Endothelial cell of umbilical vein (primary cell): ENCODE measurements at regions not wholly inside any gene's neighbourhood (a gene's known extent, or its start where the extent isn't known, plus 50 kb on each side); places are given as distances from the start of the nearest gene placed in this dataset.

Experiments
- EZH2 ChIP-seq: IDR thresholded peaks from 2 replicates; pipeline ENCODE4 v1.6.1; 2012; ENCODE audit warnings: borderline replicate concordance, low read depth, mild to moderate bottlenecking, moderate library complexity, low read length, inconsistent platforms; ENCODE audit not compliant: severe bottlenecking
- FOS ChIP-seq: IDR thresholded peaks from 2 replicates; pipeline ENCODE4 v1.6.1; 2011; ENCODE audit warnings: mild to moderate bottlenecking, low read length, moderate library complexity, borderline replicate concordance; ENCODE audit not compliant: insufficient read depth
- GATA2 ChIP-seq: IDR thresholded peaks from 2 replicates; pipeline ENCODE4 v1.7.0; 2011; ENCODE audit warnings: low read depth, mild to moderate bottlenecking, moderate library complexity, mixed read lengths, low read length; ENCODE audit not compliant: insufficient read length, insufficient read depth
- JUN ChIP-seq: IDR thresholded peaks from 2 replicates; pipeline ENCODE4 v1.6.1; 2011; ENCODE audit warnings: borderline replicate concordance, low read depth; ENCODE audit not compliant: insufficient read length, insufficient read depth
- MAX ChIP-seq: IDR thresholded peaks from 2 replicates; pipeline ENCODE4 v1.6.1; 2011; ENCODE audit not compliant: insufficient read depth, insufficient read length
- MYC ChIP-seq: IDR thresholded peaks from one replicate; pipeline ENCODE4 v1.6.1; 2011; ENCODE audit warnings: mild to moderate bottlenecking, low read depth, low read length
- POLR2A ChIP-seq: IDR thresholded peaks from 2 replicates; pipeline ENCODE4 v1.6.1; 2012; ENCODE audit warnings: low read depth, mild to moderate bottlenecking, control low read depth, low read length
- POLR2AphosphoS5 ChIP-seq: IDR thresholded peaks from 2 replicates; pipeline ENCODE4 v1.6.1; 2012; ENCODE audit warnings: low read depth, mild to moderate bottlenecking, control low read depth, low read length, moderate library complexity; ENCODE audit not compliant: insufficient read depth
- TF ChIP-seq, protein P1 (sequence below), 2 donors: IDR thresholded peaks; 1 replicate in 1 of 2; 2 replicates in 1 of 2; pipeline ENCODE4 v1.5.1; 2011; ENCODE audit warnings: low read length in 2 of 2, mild to moderate bottlenecking in 2 of 2, moderate library complexity in 2 of 2, control low read depth in 1 of 2, inconsistent platforms in 1 of 2, low read depth in 1 of 2; ENCODE audit not compliant: insufficient read depth in 1 of 2; ENCODE audit errors: extremely low read depth in 1 of 2

- TF ChIP-seq, protein P1, sequence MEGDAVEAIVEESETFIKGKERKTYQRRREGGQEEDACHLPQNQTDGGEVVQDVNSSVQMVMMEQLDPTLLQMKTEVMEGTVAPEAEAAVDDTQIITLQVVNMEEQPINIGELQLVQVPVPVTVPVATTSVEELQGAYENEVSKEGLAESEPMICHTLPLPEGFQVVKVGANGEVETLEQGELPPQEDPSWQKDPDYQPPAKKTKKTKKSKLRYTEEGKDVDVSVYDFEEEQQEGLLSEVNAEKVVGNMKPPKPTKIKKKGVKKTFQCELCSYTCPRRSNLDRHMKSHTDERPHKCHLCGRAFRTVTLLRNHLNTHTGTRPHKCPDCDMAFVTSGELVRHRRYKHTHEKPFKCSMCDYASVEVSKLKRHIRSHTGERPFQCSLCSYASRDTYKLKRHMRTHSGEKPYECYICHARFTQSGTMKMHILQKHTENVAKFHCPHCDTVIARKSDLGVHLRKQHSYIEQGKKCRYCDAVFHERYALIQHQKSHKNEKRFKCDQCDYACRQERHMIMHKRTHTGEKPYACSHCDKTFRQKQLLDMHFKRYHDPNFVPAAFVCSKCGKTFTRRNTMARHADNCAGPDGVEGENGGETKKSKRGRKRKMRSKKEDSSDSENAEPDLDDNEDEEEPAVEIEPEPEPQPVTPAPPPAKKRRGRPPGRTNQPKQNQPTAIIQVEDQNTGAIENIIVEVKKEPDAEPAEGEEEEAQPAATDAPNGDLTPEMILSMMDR (IDR thresholded peaks at IDR 0.05; ENCODE audit: extremely low read depth in 1 of 2, insufficient read depth in 1 of 2, low read depth in 1 of 2, low read length in 2 of 2) = no peak
- TF ChIP-seq EZH2 = no peak
- TF ChIP-seq POLR2AphosphoS5 = no peak
- TF ChIP-seq POLR2A = no peak
- no peak for TF ChIP-seq MYC
- TF ChIP-seq MAX = no peak
- no peak for TF ChIP-seq JUN
- TF ChIP-seq FOS = no peak
- no peak for TF ChIP-seq GATA2
Measured at GRCh38 chr2:6393819-6394218, 471.9 kb downstream of the CMPK2 start.
